WTC11 (cell line): ENCODE measurements at regions not wholly inside any gene's neighbourhood (a gene's known extent, or its start where the extent isn't known, plus 50 kb on each side); places are given as distances from the start of the nearest gene placed in this dataset.

Experiments used
- ATAC-seq: fragments of 200-7000 bp; cut with Tn5 transposase; 2 replicates; pipeline ENCODE4 v1.10.0; 2021; ENCODE audit warnings: mild to moderate bottlenecking, moderate library complexity
- CTCF ChIA-PET: fragments of 300-600 bp; sonication (Branson Sonifier 250); formaldehyde crosslinking; loops from one replicate; lab custom pipeline; 2021; ENCODE audit warnings: antibody characterized with exemption; lab: Charles Lee
- POLR2A ChIA-PET: fragments of 350-600 bp; sonication (Branson Sonifier 250); formaldehyde crosslinking; loops from one replicate; lab custom pipeline; 2021; ENCODE audit warnings: antibody characterized with exemption; lab: Charles Lee
- DNase-seq: peaks from one replicate; pipeline ENCODE4 v3.0.0; 2021; ENCODE audit warnings: low spot score
- H3K27ac Mint-ChIP-seq: 2 replicates; pipeline ENCODE4 v1.8.0; 2021; ENCODE audit warnings: mixed read lengths
- H3K27me3 Mint-ChIP-seq: 2 replicates; pipeline ENCODE4 v1.8.0; 2021; ENCODE audit warnings: low read depth, mild to moderate bottlenecking, moderate library complexity, mixed read lengths
- H3K36me3 Mint-ChIP-seq: 2 replicates; pipeline ENCODE4 v1.8.0; 2021; ENCODE audit warnings: mixed read lengths
- H3K4me1 Mint-ChIP-seq: 2 replicates; pipeline ENCODE4 v1.8.0; 2022; ENCODE audit warnings: mixed read lengths
- H3K4me3 Mint-ChIP-seq: 2 replicates; pipeline ENCODE4 v1.8.0; 2021; ENCODE audit warnings: mild to moderate bottlenecking, moderate library complexity, mixed read lengths
- H3K9me3 Mint-ChIP-seq: 2 replicates; pipeline ENCODE4 v1.8.0; 2021; ENCODE audit warnings: mixed read lengths
- ATF6 ChIP-seq: sonication (generic); formaldehyde crosslinking; IDR thresholded peaks from 2 replicates; pipeline ENCODE4 v1.8.1; 2023; ENCODE audit warnings: mild to moderate bottlenecking, missing genetic modification reagents
- CDX4 ChIP-seq: fragments of 250-450 bp; sonication (Bioruptor Pico); IDR thresholded peaks from 2 replicates; pipeline ENCODE4 v1.9.0; 2021; ENCODE audit warnings: moderate library complexity, mild to moderate bottlenecking, inconsistent platforms, borderline replicate concordance
- ESRRA ChIP-seq: sonication (generic); formaldehyde crosslinking; IDR thresholded peaks from 2 replicates; pipeline ENCODE4 v1.8.1; 2022; ENCODE audit warnings: mild to moderate bottlenecking, missing genetic modification reagents, borderline replicate concordance
- FOXK1 ChIP-seq: sonication (generic); formaldehyde crosslinking; IDR thresholded peaks from 2 replicates; pipeline ENCODE4 v1.8.0; 2022; ENCODE audit warnings: mild to moderate bottlenecking, moderate library complexity, missing genetic modification reagents
- FOXP4 ChIP-seq: sonication (generic); formaldehyde crosslinking; IDR thresholded peaks from 2 replicates; pipeline ENCODE4 v1.8.0; 2022; ENCODE audit warnings: mild to moderate bottlenecking, missing genetic modification reagents
- GTF2I ChIP-seq: fragments of 250-450 bp; sonication (Bioruptor Pico); conservative IDR thresholded peaks from 2 replicates; pipeline ENCODE4 v1.4.0; 2021; ENCODE audit warnings: mild to moderate bottlenecking
- NFE2L1 ChIP-seq: sonication (generic); formaldehyde crosslinking; IDR thresholded peaks from 2 replicates; pipeline ENCODE4 v1.8.1; 2023; ENCODE audit warnings: missing genetic modification reagents
- NFYB ChIP-seq: sonication (generic); formaldehyde crosslinking; conservative IDR thresholded peaks from 2 replicates; pipeline ENCODE4 v1.8.0; 2022; ENCODE audit warnings: low read depth, missing genetic modification reagents
- NR2C2 ChIP-seq: sonication (generic); formaldehyde crosslinking; IDR thresholded peaks from 2 replicates; pipeline ENCODE4 v1.8.0; 2022; ENCODE audit warnings: mild to moderate bottlenecking, missing genetic modification reagents
- NR3C1 ChIP-seq: sonication (generic); formaldehyde crosslinking; conservative IDR thresholded peaks from 2 replicates; pipeline ENCODE4 v1.8.1; 2023; ENCODE audit warnings: low read depth, mild to moderate bottlenecking, missing genetic modification reagents
- PREB ChIP-seq: sonication (generic); formaldehyde crosslinking; IDR thresholded peaks from 2 replicates; pipeline ENCODE4 v1.8.1; 2022; ENCODE audit warnings: mild to moderate bottlenecking, missing genetic modification reagents, moderate library complexity, borderline replicate concordance
- SMAD4 ChIP-seq: sonication (generic); formaldehyde crosslinking; IDR thresholded peaks from 2 replicates; pipeline ENCODE4 v1.8.0; 2022; ENCODE audit warnings: mild to moderate bottlenecking, missing genetic modification reagents
- TEAD1 ChIP-seq: sonication (generic); formaldehyde crosslinking; IDR thresholded peaks from 2 replicates; pipeline ENCODE4 v1.8.0; 2022; ENCODE audit warnings: mild to moderate bottlenecking, missing genetic modification reagents
- ZNF121 ChIP-seq: sonication (generic); formaldehyde crosslinking; IDR thresholded peaks from 2 replicates; pipeline ENCODE4 v1.8.0; 2023; ENCODE audit warnings: missing genetic modification reagents
- ZNF219 ChIP-seq: sonication (generic); formaldehyde crosslinking; IDR thresholded peaks from 2 replicates; pipeline ENCODE4 v1.8.0; 2023; ENCODE audit warnings: missing genetic modification reagents, mild to moderate bottlenecking, borderline replicate concordance
- TF ChIP-seq, protein P1 (sequence below): sonication (generic); formaldehyde crosslinking; IDR thresholded peaks from 2 replicates; pipeline ENCODE4 v1.8.1; 2023; ENCODE audit warnings: mild to moderate bottlenecking, missing genetic modification reagents, moderate library complexity
- TF ChIP-seq, protein P2 (sequence below): fragments of 250-450 bp; sonication (Bioruptor Pico); IDR thresholded peaks from 2 replicates; pipeline ENCODE4 v1.9.0; 2021; ENCODE audit warnings: mild to moderate bottlenecking
- TF ChIP-seq, protein P3 (sequence below): sonication (generic); formaldehyde crosslinking; IDR thresholded peaks from 2 replicates; pipeline ENCODE4 v1.8.0; 2022; ENCODE audit warnings: mild to moderate bottlenecking, missing genetic modification reagents
- TF ChIP-seq, protein P4 (sequence below): fragments of 250-450 bp; sonication (Bioruptor Pico); IDR thresholded peaks from 2 replicates; pipeline ENCODE4 v1.9.0; 2021; ENCODE audit warnings: mild to moderate bottlenecking
- TF ChIP-seq, protein P5 (sequence below): sonication (generic); formaldehyde crosslinking; conservative IDR thresholded peaks from 2 replicates; pipeline ENCODE4 v1.8.1; 2023; ENCODE audit warnings: mild to moderate bottlenecking, low read depth, missing genetic modification reagents, moderate library complexity

GRCh38 chr7:118626739-118627138 lies 402.2 kb downstream of the ANKRD7 start (continued):
- TF ChIP-seq FOXP4 (no peak), GTF2I (CRISPR knock-in tag) (no peak), NFYB (CRISPR knock-in tag) (no peak), NR2C2 (no peak), NR3C1 (CRISPR knock-in tag) (no peak)
- TF ChIP-seq, protein P1, sequence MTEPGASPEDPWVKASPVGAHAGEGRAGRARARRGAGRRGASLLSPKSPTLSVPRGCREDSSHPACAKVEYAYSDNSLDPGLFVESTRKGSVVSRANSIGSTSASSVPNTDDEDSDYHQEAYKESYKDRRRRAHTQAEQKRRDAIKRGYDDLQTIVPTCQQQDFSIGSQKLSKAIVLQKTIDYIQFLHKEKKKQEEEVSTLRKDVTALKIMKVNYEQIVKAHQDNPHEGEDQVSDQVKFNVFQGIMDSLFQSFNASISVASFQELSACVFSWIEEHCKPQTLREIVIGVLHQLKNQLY (CRISPR knock-in tag): no peak

DNA sequence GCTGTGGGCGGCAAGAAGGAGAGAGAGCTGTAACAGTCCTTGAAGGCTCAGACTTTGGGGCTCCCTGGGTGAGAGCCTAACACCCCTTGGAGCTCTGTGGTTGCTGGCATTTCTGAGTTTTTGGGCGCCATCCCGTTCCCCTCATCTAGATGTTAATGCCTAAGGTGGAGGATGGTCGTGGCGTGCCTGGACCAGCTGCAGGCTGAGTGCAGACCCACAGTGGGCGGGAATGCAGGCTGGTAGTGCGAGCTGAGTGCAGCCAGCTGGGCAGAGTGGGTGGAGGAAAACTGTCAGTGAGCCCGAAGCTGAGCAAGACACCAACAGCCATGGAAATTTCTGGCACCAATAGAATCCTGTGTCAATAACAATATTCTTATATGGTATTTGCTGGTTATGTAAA lies 403.0 kb downstream of the ANKRD7 start:
- POLR2A ChIA-PET: no interaction called here

More for the DNA sequence above, 403.0 kb downstream of the ANKRD7 start:
- Mint-ChIP-seq H3K9me3 (peaks cover 22% of the 10 kb centered on the region), H3K4me1 (peaks cover 29% of the 10 kb centered on the region), H3K27ac (no peak overlapping the region), H3K36me3 (peaks cover 6% of the 10 kb centered on the region), H3K27me3 (no peaks in the 10 kb centered on the region; the same call in none of the 2 replicates), H3K4me3 (no peak overlapping the region)
- TF ChIP-seq PREB (no peak), FOXK1 (no peak), ZNF219 (CRISPR knock-in tag) (no peak), ATF6 (no peak), SMAD4 (CRISPR knock-in tag) (no peak), TEAD1 (CRISPR knock-in tag) (no peak), NFYB (CRISPR knock-in tag) (no peak), CDX4 (CRISPR knock-in tag) (no peak), ESRRA (CRISPR knock-in tag) (no peak), NFE2L1 (no peak), NR3C1 (CRISPR knock-in tag) (no peak), ZNF121 (CRISPR knock-in tag) (no peak)
- TF ChIP-seq, protein P2, sequence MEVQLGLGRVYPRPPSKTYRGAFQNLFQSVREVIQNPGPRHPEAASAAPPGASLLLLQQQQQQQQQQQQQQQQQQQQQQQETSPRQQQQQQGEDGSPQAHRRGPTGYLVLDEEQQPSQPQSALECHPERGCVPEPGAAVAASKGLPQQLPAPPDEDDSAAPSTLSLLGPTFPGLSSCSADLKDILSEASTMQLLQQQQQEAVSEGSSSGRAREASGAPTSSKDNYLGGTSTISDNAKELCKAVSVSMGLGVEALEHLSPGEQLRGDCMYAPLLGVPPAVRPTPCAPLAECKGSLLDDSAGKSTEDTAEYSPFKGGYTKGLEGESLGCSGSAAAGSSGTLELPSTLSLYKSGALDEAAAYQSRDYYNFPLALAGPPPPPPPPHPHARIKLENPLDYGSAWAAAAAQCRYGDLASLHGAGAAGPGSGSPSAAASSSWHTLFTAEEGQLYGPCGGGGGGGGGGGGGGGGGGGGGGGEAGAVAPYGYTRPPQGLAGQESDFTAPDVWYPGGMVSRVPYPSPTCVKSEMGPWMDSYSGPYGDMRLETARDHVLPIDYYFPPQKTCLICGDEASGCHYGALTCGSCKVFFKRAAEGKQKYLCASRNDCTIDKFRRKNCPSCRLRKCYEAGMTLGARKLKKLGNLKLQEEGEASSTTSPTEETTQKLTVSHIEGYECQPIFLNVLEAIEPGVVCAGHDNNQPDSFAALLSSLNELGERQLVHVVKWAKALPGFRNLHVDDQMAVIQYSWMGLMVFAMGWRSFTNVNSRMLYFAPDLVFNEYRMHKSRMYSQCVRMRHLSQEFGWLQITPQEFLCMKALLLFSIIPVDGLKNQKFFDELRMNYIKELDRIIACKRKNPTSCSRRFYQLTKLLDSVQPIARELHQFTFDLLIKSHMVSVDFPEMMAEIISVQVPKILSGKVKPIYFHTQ (CRISPR knock-in tag): no peak
- TF ChIP-seq, protein P3, sequence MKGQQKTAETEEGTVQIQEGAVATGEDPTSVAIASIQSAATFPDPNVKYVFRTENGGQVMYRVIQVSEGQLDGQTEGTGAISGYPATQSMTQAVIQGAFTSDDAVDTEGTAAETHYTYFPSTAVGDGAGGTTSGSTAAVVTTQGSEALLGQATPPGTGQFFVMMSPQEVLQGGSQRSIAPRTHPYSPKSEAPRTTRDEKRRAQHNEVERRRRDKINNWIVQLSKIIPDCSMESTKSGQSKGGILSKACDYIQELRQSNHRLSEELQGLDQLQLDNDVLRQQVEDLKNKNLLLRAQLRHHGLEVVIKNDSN (CRISPR knock-in tag): no peak
- TF ChIP-seq, protein P4, sequence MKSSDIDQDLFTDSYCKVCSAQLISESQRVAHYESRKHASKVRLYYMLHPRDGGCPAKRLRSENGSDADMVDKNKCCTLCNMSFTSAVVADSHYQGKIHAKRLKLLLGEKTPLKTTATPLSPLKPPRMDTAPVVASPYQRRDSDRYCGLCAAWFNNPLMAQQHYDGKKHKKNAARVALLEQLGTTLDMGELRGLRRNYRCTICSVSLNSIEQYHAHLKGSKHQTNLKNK: no peak
- TF ChIP-seq, protein P5, sequence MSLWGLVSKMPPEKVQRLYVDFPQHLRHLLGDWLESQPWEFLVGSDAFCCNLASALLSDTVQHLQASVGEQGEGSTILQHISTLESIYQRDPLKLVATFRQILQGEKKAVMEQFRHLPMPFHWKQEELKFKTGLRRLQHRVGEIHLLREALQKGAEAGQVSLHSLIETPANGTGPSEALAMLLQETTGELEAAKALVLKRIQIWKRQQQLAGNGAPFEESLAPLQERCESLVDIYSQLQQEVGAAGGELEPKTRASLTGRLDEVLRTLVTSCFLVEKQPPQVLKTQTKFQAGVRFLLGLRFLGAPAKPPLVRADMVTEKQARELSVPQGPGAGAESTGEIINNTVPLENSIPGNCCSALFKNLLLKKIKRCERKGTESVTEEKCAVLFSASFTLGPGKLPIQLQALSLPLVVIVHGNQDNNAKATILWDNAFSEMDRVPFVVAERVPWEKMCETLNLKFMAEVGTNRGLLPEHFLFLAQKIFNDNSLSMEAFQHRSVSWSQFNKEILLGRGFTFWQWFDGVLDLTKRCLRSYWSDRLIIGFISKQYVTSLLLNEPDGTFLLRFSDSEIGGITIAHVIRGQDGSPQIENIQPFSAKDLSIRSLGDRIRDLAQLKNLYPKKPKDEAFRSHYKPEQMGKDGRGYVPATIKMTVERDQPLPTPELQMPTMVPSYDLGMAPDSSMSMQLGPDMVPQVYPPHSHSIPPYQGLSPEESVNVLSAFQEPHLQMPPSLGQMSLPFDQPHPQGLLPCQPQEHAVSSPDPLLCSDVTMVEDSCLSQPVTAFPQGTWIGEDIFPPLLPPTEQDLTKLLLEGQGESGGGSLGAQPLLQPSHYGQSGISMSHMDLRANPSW (CRISPR knock-in tag): no peak
- no peak for ATAC-seq
- CTCF ChIA-PET: no interaction called here
- DNase-seq: no peak
